GM23338 (cell line): ENCODE measurements at regions not wholly inside any gene's neighbourhood (a gene's known extent, or its start where the extent isn't known, plus 50 kb on each side); places are given as distances from the start of the nearest gene placed in this dataset.

Experiments used
- CTCF ChIP-seq, 2 experiments: fragments of 200-600 bp in 1 of 2; sonication (generic) in 1 of 2; conservative IDR thresholded peaks; 2 replicates each; pipeline versions ENCODE4 v1.5.1 to v1.6.1; 2016 to 2017; ENCODE audit warnings: antibody characterized with exemption in 2 of 2, low read depth in 2 of 2, mild to moderate bottlenecking in 2 of 2, moderate library complexity in 1 of 2
- EZH2 ChIP-seq: fragments of 200-600 bp; sonication (generic); IDR thresholded peaks from one replicate; pipeline ENCODE4 v1.8.0; 2017; ENCODE audit warnings: antibody characterized with exemption, mild to moderate bottlenecking, low read depth; ENCODE audit not compliant: unreplicated experiment

- TF ChIP-seq CTCF (conservative IDR thresholded peaks at IDR 0.05; ENCODE audit: low read depth in 2 of 2) = no peak
- TF ChIP-seq EZH2 = no peak
Observed at GRCh38 chr5:159758189-159758588, 158.1 kb upstream of the ADRA1B start.
